NT2/D1 (cell line): ENCODE measurements at regions not wholly inside any gene's neighbourhood (a gene's known extent, or its start where the extent isn't known, plus 50 kb on each side); places are given as distances from the start of the nearest gene placed in this dataset.

Experiments
- DNase-seq: peaks from one replicate; pipeline ENCODE4 v3.0.0-alpha.2; 2011; ENCODE audit warnings: low read depth, low spot score
- H3K27me3 ChIP-seq: 2 replicates; pipeline ENCODE4 v1.6.0; 2011; ENCODE audit warnings: mild to moderate bottlenecking; ENCODE audit not compliant: insufficient read length, insufficient read depth
- H3K36me3 ChIP-seq: 2 replicates; pipeline ENCODE4 v1.6.1; 2011; ENCODE audit warnings: mild to moderate bottlenecking, low read length, mixed read lengths; ENCODE audit not compliant: insufficient read depth, insufficient read length
- H3K4me1 ChIP-seq: 2 replicates; pipeline ENCODE4 v1.5.1; 2011; ENCODE audit not compliant: insufficient read depth, insufficient read length
- H3K4me3 ChIP-seq: 2 replicates; pipeline ENCODE4 v1.5.1; 2011; ENCODE audit warnings: low read depth; ENCODE audit not compliant: insufficient read length
- H3K9ac ChIP-seq: 2 replicates; pipeline ENCODE4 v1.6.0; 2011; ENCODE audit warnings: low read depth; ENCODE audit not compliant: insufficient read length
- H3K9me3 ChIP-seq: 2 replicates; pipeline ENCODE4 v1.5.1; 2011; ENCODE audit warnings: mild to moderate bottlenecking, low read length; ENCODE audit not compliant: insufficient read depth
- SUZ12 ChIP-seq: IDR thresholded peaks from 2 replicates; pipeline ENCODE4 v1.6.1; 2011; ENCODE audit not compliant: insufficient read length, insufficient read depth; ENCODE audit errors: extremely low read depth
- YY1 ChIP-seq: IDR thresholded peaks from 2 replicates; pipeline ENCODE4 v1.6.1; 2011; ENCODE audit not compliant: insufficient read length, insufficient read depth
- ZNF274 ChIP-seq: IDR thresholded peaks from 2 replicates; pipeline ENCODE4 v1.6.1; 2011; ENCODE audit warnings: mild to moderate bottlenecking, low read depth, low read length

DNA sequence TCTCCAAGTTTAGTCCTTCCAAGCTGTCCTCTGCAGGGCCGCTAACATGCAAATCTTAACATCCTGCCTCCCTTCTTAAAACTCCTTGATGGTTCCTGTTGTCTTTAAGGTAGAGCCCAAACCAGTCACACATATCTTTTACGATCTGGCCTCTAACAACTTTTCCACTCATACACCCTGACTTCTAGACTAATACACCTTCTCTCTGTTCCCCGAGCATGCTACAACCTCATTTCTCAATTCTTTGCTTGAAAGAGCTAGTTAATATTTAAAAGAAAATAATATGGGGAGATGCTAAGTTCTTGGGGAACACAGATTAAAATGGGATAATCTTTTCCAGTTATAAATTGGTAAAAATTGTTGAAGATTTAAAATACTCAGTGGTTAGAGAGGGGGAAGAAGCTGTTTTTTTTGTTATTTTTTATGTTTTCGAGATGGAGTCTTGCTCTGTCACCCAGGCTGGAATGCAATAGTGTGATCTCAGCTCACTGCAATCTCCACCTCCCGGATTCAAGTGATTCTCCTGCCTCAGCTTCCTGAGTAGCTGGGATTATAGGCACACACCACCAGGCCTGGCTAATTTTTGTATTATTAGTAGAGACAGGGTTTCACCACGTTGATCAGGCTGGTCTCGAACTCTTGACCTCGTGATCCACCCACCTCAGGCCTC, 250.7 kb downstream of the MAFB start:
- no peak for DNase-seq
- Histone ChIP-seq H3K27me3 (no peaks in the 10 kb centered on the region), H3K4me3 (no peak overlapping the region), H3K36me3 (no peaks in the 10 kb centered on the region), H3K4me1 (no peaks in the 10 kb centered on the region), H3K9ac (no peak overlapping the region), H3K9me3 (no peaks in the 10 kb centered on the region)
- TF ChIP-seq SUZ12 (no peak), YY1 (no peak), ZNF274 (no peak)

DNA sequence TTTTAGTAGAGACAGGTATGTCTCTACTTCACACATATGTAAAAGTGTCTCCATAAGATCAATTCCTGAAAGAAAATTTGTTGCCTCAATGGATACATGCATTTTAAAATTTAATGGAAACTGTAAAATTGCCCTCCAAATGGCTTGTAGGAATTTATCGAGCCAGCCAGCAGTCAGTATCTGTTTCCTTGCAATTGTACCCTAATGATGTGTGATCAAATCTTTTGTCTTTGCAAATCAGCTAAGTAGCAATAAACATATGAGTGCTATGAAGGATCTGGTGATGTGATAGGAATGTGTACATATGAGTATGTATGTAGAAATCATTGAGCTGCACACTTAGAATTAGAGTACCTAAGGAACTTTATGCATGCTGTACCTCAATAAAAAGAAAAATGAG, 253.0 kb downstream of the MAFB start:
- Histone ChIP-seq H3K4me3 (no peak overlapping the region), H3K9ac (no peak overlapping the region), H3K36me3 (no peaks in the 10 kb centered on the region), H3K4me1 (peaks cover 5% of the 10 kb centered on the region), H3K9me3 (no peaks in the 10 kb centered on the region), H3K27me3 (no peaks in the 10 kb centered on the region)
- TF ChIP-seq SUZ12 (no peak), YY1 (no peak), ZNF274 (no peak)
- no peak for DNase-seq

DNA sequence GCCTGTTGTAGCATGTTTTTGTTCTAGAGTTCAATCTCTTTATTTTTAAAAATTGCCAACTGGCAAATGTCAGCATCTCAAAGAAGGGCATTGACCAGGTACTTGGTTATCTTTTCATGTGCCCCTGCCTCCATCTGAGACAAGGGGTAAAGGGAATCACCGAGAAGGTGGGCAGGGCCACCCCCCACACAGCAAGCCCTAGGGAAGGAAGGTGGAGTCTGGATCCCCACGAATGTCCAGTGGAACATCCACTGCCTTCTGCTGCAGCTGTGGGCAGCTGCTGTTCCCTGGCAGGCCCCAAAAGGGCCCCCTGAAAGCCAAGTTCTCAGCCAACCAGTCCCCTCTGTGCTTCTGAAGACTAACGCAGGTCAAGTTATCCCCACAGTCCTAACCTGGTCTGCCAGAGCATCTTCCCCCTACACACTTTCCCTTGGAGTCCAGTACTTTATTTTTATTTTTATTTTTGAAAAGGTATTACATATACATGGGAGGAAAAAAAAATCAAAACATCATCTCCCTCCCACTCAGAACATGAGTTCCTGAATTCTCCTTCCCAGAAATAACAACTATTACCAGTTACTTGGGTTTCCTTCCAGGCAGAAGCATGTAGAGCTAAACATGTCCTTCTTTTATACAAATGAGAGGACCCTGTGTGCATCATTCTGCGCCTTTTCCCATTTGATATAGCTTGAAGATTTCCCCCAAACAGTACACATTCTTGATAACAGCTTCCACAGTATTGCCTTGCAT, 253.7 kb downstream of the MAFB start:
- no peak overlapping the region for H3K4me3 ChIP-seq
- no peak overlapping the region for H3K9ac ChIP-seq
- no peaks in the 10 kb centered on the region for H3K9me3 ChIP-seq
- no peaks in the 10 kb centered on the region for H3K36me3 ChIP-seq
- peaks cover 5% of the 10 kb centered on the region for H3K4me1 ChIP-seq
- TF ChIP-seq SUZ12 (no peak), YY1 (no peak), ZNF274 (no peak)
- no peaks in the 10 kb centered on the region for H3K27me3 ChIP-seq
- no peak for DNase-seq

DNA sequence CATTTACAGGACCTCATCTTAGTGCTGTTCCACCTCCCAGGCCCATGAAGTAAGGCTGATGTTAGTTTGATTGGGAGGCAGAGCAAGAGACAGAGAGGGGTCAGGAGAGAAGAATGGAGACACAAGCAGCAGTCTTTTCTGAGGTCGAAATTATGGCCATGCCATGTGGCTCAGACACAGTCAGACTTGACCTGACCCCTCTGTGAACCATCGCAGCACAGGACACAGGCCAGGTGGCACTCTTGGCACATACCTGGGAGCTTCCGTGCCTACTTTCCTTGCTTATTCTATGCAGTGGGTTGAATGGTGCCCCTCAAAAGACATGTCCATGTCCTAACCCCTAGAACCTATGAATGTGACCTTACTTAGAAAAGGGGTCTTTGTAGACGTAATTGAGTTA, 254.9 kb downstream of the MAFB start:
- no peak for DNase-seq
- Histone ChIP-seq H3K27me3 (no peaks in the 10 kb centered on the region), H3K36me3 (no peaks in the 10 kb centered on the region), H3K9ac (no peak overlapping the region), H3K4me3 (no peak overlapping the region), H3K9me3 (no peaks in the 10 kb centered on the region; the same call in 1 of the 2 replicates), H3K4me1 (peaks cover 5% of the 10 kb centered on the region)
- no peak for TF ChIP-seq ZNF274
- no peak for TF ChIP-seq YY1
- TF ChIP-seq SUZ12, result no peak

DNA sequence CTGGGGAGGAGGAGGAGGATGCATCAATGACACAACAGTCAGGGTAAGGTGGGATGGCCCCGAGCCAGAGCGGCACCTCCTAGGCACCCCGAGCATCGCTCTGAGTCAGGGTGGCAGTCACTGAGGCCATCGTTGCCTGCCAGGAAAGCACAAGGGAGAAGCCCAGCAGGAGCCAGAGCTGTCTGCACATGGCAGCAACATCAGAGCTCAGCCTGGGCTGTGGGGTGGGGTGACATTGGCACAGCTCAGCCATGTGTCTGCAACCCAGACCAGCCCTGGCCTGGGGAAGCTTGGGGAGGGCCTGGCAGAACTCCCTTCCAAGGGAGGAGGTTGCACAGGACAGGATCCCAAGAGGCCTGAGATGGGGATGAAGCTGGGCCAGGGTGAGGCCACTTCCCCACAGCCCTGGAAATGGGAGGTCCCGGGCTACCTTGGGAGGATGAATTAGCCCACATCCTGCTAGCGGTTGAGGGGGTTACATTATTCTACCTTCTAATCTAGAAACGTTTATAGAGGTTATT, 255.6 kb downstream of the MAFB start:
- no peak for TF ChIP-seq YY1
- no peak for TF ChIP-seq SUZ12
- TF ChIP-seq ZNF274, result no peak
- Histone ChIP-seq H3K9ac (no peak overlapping the region), H3K4me1 (peaks cover 5% of the 10 kb centered on the region)

DNA sequence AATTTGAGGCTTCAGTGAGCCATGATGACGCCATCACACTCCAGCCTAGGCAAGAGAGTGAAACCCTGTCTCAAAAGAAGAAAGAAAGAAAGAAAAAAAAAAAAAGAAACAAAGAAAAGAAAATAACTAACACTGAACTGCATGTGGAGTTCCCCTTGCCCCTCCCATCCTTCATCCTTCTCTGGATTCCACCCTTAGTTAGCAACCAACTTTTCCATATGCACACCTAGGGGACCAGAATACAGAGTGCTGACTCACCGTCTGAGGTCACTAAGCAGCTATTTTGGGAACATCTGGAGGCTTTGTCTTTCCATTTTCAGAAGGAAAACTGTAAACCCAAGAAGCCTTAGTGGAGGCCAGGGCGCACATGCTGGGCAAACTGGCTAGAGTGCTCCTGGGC, 257.4 kb downstream of the MAFB start:
- TF ChIP-seq ZNF274 (no peak), YY1 (no peak), SUZ12 (no peak)
- H3K4me3 ChIP-seq, result no peak overlapping the region
- H3K9ac ChIP-seq, result no peak overlapping the region
- no peak for DNase-seq
- H3K9me3 ChIP-seq, result no peaks in the 10 kb centered on the region; the same call in 1 of the 2 replicates
- H3K4me1 ChIP-seq, result peaks cover 5% of the 10 kb centered on the region
- no peaks in the 10 kb centered on the region for H3K27me3 ChIP-seq
- no peaks in the 10 kb centered on the region for H3K36me3 ChIP-seq

More for the DNA sequence above, 255.6 kb downstream of the MAFB start:
- no peaks in the 10 kb centered on the region; the same call in 1 of the 2 replicates for H3K9me3 ChIP-seq
- H3K27me3 ChIP-seq, result no peaks in the 10 kb centered on the region
- no peaks in the 10 kb centered on the region for H3K36me3 ChIP-seq
- no peak overlapping the region for H3K4me3 ChIP-seq
- no peak for DNase-seq

DNA sequence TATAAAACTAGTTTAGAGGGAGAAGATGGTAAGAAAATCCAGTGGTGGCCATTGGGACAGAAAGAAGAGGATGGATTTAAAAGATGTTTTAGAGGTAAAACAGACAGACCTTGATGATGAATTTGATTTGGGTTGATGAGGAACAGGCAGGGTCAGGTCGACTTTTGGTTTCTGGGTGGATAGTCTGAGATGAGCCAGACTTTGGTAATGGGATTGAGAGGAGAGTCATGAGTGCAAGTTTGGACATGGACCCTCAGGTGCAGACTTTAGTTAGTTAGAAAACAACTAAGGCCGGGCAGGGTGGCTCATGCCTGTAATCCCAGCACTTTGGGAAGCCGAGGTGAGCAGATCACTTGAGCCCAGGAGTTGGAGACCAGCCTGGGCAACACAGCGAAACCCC, 257.9 kb downstream of the MAFB start:
- Histone ChIP-seq H3K9me3 (no peaks in the 10 kb centered on the region; the same call in 1 of the 2 replicates), H3K36me3 (no peaks in the 10 kb centered on the region), H3K4me3 (no peak overlapping the region), H3K9ac (no peak overlapping the region), H3K4me1 (peaks cover 5% of the 10 kb centered on the region), H3K27me3 (no peaks in the 10 kb centered on the region)
- no peak for DNase-seq
- no peak for TF ChIP-seq YY1
- TF ChIP-seq ZNF274, result no peak
- no peak for TF ChIP-seq SUZ12
